ENCODE measurements at regions not wholly inside any gene's neighbourhood (a gene's known extent, or its start where the extent isn't known, plus 50 kb on each side); places are given as distances from the start of the nearest gene placed in this dataset.

DNA sequence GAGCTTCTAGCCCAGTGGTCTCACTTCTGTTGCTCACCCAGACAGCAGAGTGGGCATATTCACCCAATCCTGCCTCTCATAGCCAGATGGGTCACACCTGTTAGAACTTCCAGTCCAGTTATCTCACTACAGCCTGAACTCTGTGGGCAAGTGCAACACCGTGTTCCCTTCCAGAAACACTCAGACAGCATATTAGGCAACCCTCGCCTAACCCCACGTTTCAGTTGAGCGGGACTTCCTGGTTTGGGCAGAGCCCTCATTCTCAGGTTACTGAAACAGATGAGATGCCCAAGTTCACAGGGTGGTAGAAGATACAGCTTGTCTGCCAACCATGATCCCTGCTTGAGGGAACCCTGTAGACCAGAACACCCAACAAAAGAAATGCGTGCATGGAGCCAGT lies 538.2 kb downstream of the CYLC2 start:
- in situ Hi-C loops (cut with HindIII; ENCODE audit: low pct_unique_long_range_greater_than_20kb, low sequenced_read_pairs) = no loop called here
- BruUV-seq (replicated peaks) = no TSS peak
- intact Hi-C loops (cut with micrococcal nuclease; ENCODE audit: unreplicated experiment) = no loop called here
- no peak overlapping the region for H3K27ac ChIP-seq (ENCODE audit: low read length)
- H3K4me1 ChIP-seq (ENCODE audit: control insufficient read depth, insufficient read depth, low read length) = no peaks in the 10 kb centered on the region
- no peak for TF ChIP-seq SIN3A (IDR thresholded peaks at IDR 0.05; ENCODE audit: borderline replicate concordance, insufficient read depth, low read depth, low read length)
- H3K9me3 ChIP-seq (ENCODE audit: control insufficient read depth, insufficient read depth, low read depth, low read length) = no peaks in the 10 kb centered on the region
- H3K4me3 ChIP-seq (ENCODE audit: low read depth in 2 of 2, low read length in 2 of 2) = no peak overlapping the region
- DNase-seq (ENCODE audit: low read depth, low spot score) (no peak), ATAC-seq (no peak)
- ChIA-PET CTCF (no interaction called here), POLR2A (no interaction called here)
- H3K27me3 ChIP-seq (ENCODE audit: control insufficient read depth, insufficient read depth, low read length) = no peaks in the 10 kb centered on the region
- H3K36me3 ChIP-seq (ENCODE audit: control insufficient read depth, insufficient read depth, low read length) = no peaks in the 10 kb centered on the region

DNA sequence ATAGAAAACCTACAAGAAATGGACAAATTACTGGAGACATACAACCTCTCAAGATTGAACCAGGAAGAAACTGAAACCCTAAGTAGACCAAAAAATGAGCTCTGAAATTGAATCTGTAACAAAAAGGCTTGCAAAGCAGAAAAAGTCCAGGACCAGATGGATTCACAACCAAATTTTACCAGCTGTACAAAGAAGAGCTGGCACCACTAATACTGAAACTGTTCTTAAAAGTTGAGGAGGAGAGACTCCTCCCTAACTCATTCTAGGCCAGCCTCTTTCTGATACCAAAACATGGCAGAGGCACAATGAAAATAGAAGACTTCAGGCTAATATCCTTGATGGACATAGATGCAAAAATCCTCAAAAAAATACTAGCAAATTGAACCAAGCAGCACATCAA lies 542.3 kb downstream of the CYLC2 start:
- in situ Hi-C loops (cut with HindIII; ENCODE audit: low pct_unique_long_range_greater_than_20kb, low sequenced_read_pairs) (no loop called here), intact Hi-C loops (cut with micrococcal nuclease; ENCODE audit: unreplicated experiment) (no loop called here)
- DNase-seq (ENCODE audit: low read depth, low spot score) = no peak
- no peaks in the 10 kb centered on the region for H3K4me1 ChIP-seq (ENCODE audit: control insufficient read depth, insufficient read depth, low read length)
- ChIA-PET POLR2A (no interaction called here), CTCF (no interaction called here)
- ATAC-seq = no peak
- no peaks in the 10 kb centered on the region for H3K9me3 ChIP-seq (ENCODE audit: control insufficient read depth, insufficient read depth, low read depth, low read length)
- no peaks in the 10 kb centered on the region for H3K27me3 ChIP-seq (ENCODE audit: control insufficient read depth, insufficient read depth, low read length)
- no peak overlapping the region for H3K27ac ChIP-seq (ENCODE audit: low read length)
- TF ChIP-seq TCF7L2 (IDR thresholded peaks at IDR 0.05; ENCODE audit: low read depth, low read length) (no peak), SIN3A (IDR thresholded peaks at IDR 0.05; ENCODE audit: borderline replicate concordance, insufficient read depth, low read depth, low read length) (no peak), POLR2AphosphoS5 (IDR thresholded peaks at IDR 0.05; ENCODE audit: low read depth, low read length) (no peak)
- TF ChIP-seq, protein P1, sequence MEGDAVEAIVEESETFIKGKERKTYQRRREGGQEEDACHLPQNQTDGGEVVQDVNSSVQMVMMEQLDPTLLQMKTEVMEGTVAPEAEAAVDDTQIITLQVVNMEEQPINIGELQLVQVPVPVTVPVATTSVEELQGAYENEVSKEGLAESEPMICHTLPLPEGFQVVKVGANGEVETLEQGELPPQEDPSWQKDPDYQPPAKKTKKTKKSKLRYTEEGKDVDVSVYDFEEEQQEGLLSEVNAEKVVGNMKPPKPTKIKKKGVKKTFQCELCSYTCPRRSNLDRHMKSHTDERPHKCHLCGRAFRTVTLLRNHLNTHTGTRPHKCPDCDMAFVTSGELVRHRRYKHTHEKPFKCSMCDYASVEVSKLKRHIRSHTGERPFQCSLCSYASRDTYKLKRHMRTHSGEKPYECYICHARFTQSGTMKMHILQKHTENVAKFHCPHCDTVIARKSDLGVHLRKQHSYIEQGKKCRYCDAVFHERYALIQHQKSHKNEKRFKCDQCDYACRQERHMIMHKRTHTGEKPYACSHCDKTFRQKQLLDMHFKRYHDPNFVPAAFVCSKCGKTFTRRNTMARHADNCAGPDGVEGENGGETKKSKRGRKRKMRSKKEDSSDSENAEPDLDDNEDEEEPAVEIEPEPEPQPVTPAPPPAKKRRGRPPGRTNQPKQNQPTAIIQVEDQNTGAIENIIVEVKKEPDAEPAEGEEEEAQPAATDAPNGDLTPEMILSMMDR (IDR thresholded peaks at IDR 0.05) = no peak
- TF ChIP-seq, protein P2, sequence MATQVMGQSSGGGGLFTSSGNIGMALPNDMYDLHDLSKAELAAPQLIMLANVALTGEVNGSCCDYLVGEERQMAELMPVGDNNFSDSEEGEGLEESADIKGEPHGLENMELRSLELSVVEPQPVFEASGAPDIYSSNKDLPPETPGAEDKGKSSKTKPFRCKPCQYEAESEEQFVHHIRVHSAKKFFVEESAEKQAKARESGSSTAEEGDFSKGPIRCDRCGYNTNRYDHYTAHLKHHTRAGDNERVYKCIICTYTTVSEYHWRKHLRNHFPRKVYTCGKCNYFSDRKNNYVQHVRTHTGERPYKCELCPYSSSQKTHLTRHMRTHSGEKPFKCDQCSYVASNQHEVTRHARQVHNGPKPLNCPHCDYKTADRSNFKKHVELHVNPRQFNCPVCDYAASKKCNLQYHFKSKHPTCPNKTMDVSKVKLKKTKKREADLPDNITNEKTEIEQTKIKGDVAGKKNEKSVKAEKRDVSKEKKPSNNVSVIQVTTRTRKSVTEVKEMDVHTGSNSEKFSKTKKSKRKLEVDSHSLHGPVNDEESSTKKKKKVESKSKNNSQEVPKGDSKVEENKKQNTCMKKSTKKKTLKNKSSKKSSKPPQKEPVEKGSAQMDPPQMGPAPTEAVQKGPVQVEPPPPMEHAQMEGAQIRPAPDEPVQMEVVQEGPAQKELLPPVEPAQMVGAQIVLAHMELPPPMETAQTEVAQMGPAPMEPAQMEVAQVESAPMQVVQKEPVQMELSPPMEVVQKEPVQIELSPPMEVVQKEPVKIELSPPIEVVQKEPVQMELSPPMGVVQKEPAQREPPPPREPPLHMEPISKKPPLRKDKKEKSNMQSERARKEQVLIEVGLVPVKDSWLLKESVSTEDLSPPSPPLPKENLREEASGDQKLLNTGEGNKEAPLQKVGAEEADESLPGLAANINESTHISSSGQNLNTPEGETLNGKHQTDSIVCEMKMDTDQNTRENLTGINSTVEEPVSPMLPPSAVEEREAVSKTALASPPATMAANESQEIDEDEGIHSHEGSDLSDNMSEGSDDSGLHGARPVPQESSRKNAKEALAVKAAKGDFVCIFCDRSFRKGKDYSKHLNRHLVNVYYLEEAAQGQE (IDR thresholded peaks at IDR 0.05; ENCODE audit: insufficient read depth in 1 of 2, low read depth in 2 of 2, low read length in 1 of 2) = no peak
- no peak overlapping the region for H3K4me3 ChIP-seq (ENCODE audit: low read depth in 2 of 2, low read length in 2 of 2)
- H3K36me3 ChIP-seq (ENCODE audit: control insufficient read depth, insufficient read depth, low read length) = no peaks in the 10 kb centered on the region
- BruUV-seq (replicated peaks) = no TSS peak

DNA sequence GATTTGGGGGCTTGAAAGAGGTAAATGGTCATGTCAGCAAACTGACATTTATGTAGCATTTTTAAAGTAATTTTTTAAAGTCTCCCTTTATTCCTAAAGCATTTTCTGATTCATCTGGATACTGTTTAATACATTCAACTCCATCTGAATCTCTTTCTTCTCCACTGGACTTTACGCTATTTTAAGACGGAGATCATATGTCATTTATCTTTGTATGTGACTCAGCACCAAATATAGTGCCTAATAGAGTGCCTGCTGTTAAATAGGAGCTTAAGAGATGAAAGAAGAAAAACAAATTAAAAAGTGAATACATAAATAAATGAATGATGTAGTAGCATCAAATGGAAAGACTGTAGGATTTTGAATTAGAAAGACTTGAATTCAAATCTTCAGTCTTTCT lies 548.8 kb upstream of the SMC2 start:
- H3K4me1 ChIP-seq (ENCODE audit: control insufficient read depth, insufficient read depth, low read length) = no peaks in the 10 kb centered on the region
- no TSS peak for BruUV-seq (replicated peaks)
- no peaks in the 10 kb centered on the region for H3K27me3 ChIP-seq (ENCODE audit: control insufficient read depth, insufficient read depth, low read length)
- H3K36me3 ChIP-seq (ENCODE audit: control insufficient read depth, insufficient read depth, low read length) = no peaks in the 10 kb centered on the region
- TF ChIP-seq POLR2AphosphoS5 (IDR thresholded peaks at IDR 0.05; ENCODE audit: low read depth, low read length) (no peak), TCF7L2 (IDR thresholded peaks at IDR 0.05; ENCODE audit: low read depth, low read length) (no peak), SIN3A (IDR thresholded peaks at IDR 0.05; ENCODE audit: borderline replicate concordance, insufficient read depth, low read depth, low read length) (no peak)
- TF ChIP-seq, protein P2 (IDR thresholded peaks at IDR 0.05; ENCODE audit: insufficient read depth in 1 of 2, low read depth in 2 of 2, low read length in 1 of 2) = no peak
- TF ChIP-seq, protein P1 (IDR thresholded peaks at IDR 0.05) = no peak
- no peaks in the 10 kb centered on the region for H3K9me3 ChIP-seq (ENCODE audit: control insufficient read depth, insufficient read depth, low read depth, low read length)
- in situ Hi-C loops (cut with HindIII; ENCODE audit: low pct_unique_long_range_greater_than_20kb, low sequenced_read_pairs) = no loop called here
- ChIA-PET CTCF (no interaction called here), POLR2A (no interaction called here)
- no peak overlapping the region for H3K4me3 ChIP-seq (ENCODE audit: low read depth in 2 of 2, low read length in 2 of 2)
- DNase-seq (ENCODE audit: low read depth, low spot score) (no peak), ATAC-seq (no peak)
- intact Hi-C loops (cut with micrococcal nuclease; ENCODE audit: unreplicated experiment) = no loop called here
- no peak overlapping the region for H3K27ac ChIP-seq (ENCODE audit: low read length)
